HFFc6 (cell line): ENCODE measurements at regions not wholly inside any gene's neighbourhood (a gene's known extent, or its start where the extent isn't known, plus 50 kb on each side); places are given as distances from the start of the nearest gene placed in this dataset.

Experiments used
- DNase-seq: peaks from one replicate; pipeline ENCODE4 v3.0.0-alpha.2; 2018
- H3K27ac Mint-ChIP-seq: 2 replicates; pipeline ENCODE4 v1.8.0; 2020; ENCODE audit warnings: mild to moderate bottlenecking, mixed read lengths
- H3K27me3 Mint-ChIP-seq: 2 replicates; pipeline ENCODE4 v1.8.0; 2021; ENCODE audit warnings: mild to moderate bottlenecking, moderate library complexity, mixed read lengths; ENCODE audit not compliant: insufficient read depth
- H3K36me3 Mint-ChIP-seq: 2 replicates; pipeline ENCODE4 v1.8.0; 2021; ENCODE audit warnings: low read depth, mixed read lengths
- H3K4me1 Mint-ChIP-seq: 2 replicates; pipeline ENCODE4 v1.8.0; 2020; ENCODE audit warnings: low read depth, mixed read lengths
- H3K4me3 Mint-ChIP-seq: 2 replicates; pipeline ENCODE4 v1.8.0; 2020; ENCODE audit warnings: mild to moderate bottlenecking, moderate library complexity, mixed read lengths
- H3K9me3 Mint-ChIP-seq: 2 replicates; pipeline ENCODE4 v1.8.0; 2020; ENCODE audit warnings: mild to moderate bottlenecking, mixed read lengths
- CTCF ChIP-seq: fragments of 200-600 bp; sonication (generic); IDR thresholded peaks from 2 replicates; pipeline ENCODE4 v1.5.0; 2021; ENCODE audit warnings: antibody characterized with exemption, mild to moderate bottlenecking

- no peaks in the 10 kb centered on the region for H3K9me3 Mint-ChIP-seq
- no peak overlapping the region for H3K4me3 Mint-ChIP-seq
- H3K27ac Mint-ChIP-seq: no peak overlapping the region
- H3K4me1 Mint-ChIP-seq: peaks cover 22% of the 10 kb centered on the region
- no peak for DNase-seq
- H3K27me3 Mint-ChIP-seq: peaks cover 22% of the 10 kb centered on the region
- no peaks in the 10 kb centered on the region for H3K36me3 Mint-ChIP-seq
- no peak for TF ChIP-seq CTCF
These were observed 93.1 kb downstream of the CD8B2 start for GRCh38 chr2:106580241-106580640.

- peaks cover 16% of the 10 kb centered on the region for H3K4me1 Mint-ChIP-seq
- no peaks in the 10 kb centered on the region for H3K36me3 Mint-ChIP-seq
- peak overlapping the region; percentile 89; the same call in 1 of the 2 replicates for H3K4me3 Mint-ChIP-seq
- no peak overlapping the region for H3K27ac Mint-ChIP-seq
- TF ChIP-seq CTCF: no peak
- no peaks in the 10 kb centered on the region for H3K9me3 Mint-ChIP-seq
- H3K27me3 Mint-ChIP-seq: peaks cover 22% of the 10 kb centered on the region
- no peak for DNase-seq
These were observed 94.2 kb downstream of the CD8B2 start for GRCh38 chr2:106581328-106581727.

GRCh38 chr2:106581755-106582147, 94.6 kb downstream of the CD8B2 start:
- no peak for TF ChIP-seq CTCF
- Mint-ChIP-seq H3K4me1 (peaks cover 14% of the 10 kb centered on the region), H3K27me3 (peaks cover 21% of the 10 kb centered on the region), H3K27ac (no peak overlapping the region; the same call in 1 of the 2 replicates), H3K4me3 (peak overlapping the region; percentile 89), H3K36me3 (no peaks in the 10 kb centered on the region), H3K9me3 (no peaks in the 10 kb centered on the region)
- DNase-seq: no peak

GRCh38 chr2:106582148-106583143, 95.3 kb downstream of the CD8B2 start:
- Mint-ChIP-seq H3K9me3 (no peaks in the 10 kb centered on the region), H3K4me1 (peaks cover 14% of the 10 kb centered on the region), H3K36me3 (no peaks in the 10 kb centered on the region), H3K4me3 (peak overlapping the region; percentile 89), H3K27ac (peak overlapping the region; percentile 65), H3K27me3 (peaks cover 16% of the 10 kb centered on the region)
- DNase-seq: peak; percentile 74
- TF ChIP-seq CTCF: peak; percentile 89

- Mint-ChIP-seq H3K4me3 (no peak overlapping the region), H3K4me1 (peaks cover 14% of the 10 kb centered on the region), H3K27me3 (peaks cover 10% of the 10 kb centered on the region), H3K36me3 (no peaks in the 10 kb centered on the region), H3K27ac (no peak overlapping the region), H3K9me3 (no peaks in the 10 kb centered on the region)
- no peak for DNase-seq
- no peak for TF ChIP-seq CTCF
These were observed 97.3 kb downstream of the CD8B2 start for GRCh38 chr2:106584304-106584954.
